ENCODE measurements at regions not wholly inside any gene's neighbourhood (a gene's known extent, or its start where the extent isn't known, plus 50 kb on each side); places are given as distances from the start of the nearest gene placed in this dataset.
"Not testable (repeated sequence)": the region's sequence is repeated elsewhere in the genome, so short reads cannot be mapped to it uniquely, and the experiment has no call there.

DNA sequence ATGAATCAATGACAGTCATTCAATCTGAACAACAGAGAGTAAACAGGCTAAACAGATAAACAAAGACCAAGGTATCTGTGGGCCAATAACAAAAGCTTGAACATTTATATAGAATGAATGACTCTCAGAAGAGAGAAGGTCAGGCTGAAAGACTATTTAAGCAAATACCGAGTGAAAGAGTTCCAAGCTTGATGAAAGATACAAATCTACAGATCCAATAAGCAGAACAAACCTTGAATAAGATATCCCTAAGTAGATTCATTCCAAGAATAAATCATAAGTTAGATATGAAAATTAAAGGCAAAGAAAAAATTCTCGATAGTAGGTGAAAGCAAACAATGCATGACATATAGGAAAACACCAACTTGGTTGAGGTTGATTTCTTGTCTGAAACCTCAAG, 376.4 kb upstream of the IGFBP3 start:
- DNase-seq (ENCODE audit: low read depth in 2 of 2), result no peak

DNA sequence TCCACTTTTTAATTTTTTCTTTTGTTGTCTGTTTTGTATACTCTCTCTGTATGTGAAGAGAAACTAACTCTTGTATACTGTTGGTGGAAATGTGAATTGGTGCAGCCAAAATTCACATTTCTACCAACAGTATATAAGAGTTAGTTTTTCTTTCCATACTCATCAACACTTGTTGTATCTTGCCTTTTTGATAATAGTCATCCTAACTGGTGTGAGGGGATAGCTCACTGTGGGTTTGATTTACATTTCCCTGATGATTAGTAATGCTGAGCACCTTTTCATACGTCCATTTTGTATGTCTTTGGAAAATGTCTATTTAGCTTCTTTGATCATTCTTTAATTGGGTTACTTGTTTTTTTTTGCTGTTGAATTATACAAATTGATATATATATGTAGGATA, 375.5 kb upstream of the IGFBP3 start:
- DNase-seq (ENCODE audit: low read depth in 2 of 2), result no peak

DNA sequence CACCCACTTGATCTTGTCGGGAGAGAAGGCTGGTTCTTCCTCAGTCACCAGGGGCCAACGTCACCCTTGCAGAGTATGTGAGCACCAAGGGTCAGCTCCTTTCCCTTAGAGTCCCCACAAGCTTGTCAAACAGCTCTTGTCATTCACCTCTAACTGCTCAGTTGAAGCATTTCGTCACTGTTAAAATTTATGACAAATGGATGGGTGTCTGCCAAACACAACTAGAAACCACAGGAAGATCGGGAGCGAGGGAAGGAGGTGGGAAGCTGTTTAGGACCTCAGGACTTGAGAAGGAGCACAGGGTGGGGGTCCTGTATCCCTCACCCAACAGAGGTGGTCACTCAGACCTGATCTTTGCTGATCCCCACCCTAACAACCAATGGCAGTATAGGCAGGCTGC, 373.3 kb upstream of the IGFBP3 start:
- DNase-seq (ENCODE audit: low read depth in 2 of 2), result no peak

DNA sequence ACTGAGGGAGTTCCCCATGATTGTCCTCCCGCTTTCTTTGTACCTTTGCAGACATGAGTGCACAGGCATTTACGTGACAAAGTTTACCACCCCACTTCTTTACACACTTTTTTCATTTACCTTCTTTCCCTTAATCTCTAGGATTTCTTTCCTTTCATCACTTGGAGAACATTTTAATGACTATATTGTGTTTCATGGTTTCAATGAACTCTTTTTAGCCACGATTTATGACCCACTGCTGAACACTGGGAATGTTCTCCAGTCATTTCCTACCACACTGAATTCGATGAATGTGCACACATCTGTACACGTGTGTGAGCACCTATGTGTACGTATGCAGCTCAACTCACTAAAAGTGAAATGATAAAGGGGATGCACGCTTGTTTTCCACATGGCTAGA, 371.7 kb upstream of the IGFBP3 start:
- DNase-seq (ENCODE audit: low read depth in 2 of 2), result no peak

DNA sequence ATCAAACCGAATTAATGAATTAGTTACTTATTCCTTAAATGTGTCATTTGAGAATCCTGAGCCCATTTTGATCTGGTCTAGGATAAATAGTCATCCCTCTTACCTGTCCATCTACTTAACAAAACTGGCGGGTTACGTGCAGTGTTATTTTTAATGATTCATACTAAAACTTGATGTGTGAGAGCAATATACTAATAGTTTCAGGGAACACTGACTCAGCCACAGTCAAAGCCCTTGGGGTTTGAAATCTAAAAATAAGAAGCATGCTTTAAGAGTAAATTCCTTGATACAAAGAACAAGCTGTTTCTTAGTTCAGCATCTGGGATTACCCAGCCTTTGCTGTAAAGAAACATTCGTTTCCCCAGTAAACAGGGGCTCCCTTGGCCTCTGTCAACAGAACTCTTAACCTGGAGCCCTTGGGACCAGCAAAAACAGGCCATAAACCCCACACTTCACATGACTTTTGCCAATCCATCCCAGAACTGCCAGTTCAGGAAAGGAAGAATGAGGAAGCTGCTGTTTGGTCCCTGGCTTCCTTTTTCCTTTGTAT, 370.6 kb upstream of the IGFBP3 start:
- no peak for DNase-seq (ENCODE audit: low read depth in 2 of 2)

DNA sequence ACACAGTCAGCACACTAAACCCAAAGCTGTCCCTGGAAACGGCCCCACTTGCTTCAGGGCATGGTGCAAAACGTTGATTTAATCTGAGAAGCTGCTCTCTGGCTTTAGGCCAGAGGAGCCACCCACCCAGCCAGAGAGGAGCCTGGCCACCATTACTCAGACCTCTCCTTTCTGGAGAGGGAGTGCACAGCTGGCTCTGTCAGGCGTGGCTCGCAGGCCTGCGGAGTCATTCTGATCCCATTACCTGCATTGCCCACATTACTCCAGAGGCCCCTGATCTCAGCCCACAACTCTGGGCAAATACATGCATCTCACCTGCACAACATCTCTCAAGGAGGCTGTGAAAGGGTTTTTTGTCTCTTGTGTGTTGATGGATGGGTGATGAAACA, 370.0 kb upstream of the IGFBP3 start:
- no peak for DNase-seq (ENCODE audit: low read depth in 2 of 2)

DNA sequence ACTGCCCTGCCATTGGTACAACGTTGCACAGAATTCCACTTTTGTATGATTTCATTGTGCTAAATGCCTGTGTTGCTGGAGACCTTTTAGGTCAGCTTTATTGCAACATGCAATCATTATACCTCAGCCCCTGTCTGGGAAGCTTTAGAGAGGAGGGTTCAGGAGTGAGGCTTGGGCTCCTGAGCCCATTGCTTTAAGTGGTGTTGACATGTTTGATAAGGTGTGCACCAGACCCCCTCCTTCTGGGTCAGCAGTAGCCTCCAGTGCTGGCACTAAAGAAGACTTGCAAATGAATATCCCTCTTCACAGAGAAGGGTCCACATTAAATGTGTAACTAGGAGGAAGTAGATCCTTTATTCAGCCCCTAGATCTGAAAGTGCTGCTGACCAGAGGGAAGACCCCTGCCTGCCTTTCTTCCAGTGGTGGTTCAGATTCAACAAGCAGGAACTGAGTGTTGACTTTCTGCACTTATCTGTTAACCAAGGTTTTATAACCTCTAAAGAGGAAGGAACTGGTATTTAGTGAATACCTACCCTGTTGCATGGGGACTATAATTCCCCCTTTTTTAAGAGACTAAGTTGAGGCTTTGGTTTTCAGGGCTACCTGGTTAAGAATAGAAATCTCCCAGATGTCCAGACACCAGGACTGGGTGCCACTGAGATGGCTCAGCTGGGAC, 369.4 kb upstream of the IGFBP3 start:
- no peak for DNase-seq (ENCODE audit: low read depth in 2 of 2)

DNA sequence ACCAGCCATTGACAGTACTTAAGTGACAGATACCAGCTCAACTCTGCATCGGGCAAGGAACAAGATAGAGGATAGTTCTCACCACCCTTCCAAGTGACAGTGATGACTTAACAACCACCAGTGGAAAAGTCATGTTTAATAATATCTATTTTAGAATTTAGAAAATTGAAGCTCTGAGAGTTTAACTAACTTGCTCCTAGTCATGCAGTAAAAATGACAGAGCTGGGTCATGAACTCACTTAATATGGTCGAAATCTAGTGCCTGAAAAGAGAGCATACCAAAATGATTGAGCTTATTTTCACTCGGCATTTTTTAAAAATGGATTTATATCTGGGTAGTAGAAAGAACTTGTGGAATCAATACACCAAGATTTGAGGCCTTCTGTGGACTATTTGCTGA, 367.8 kb upstream of the IGFBP3 start:
- DNase-seq (ENCODE audit: low read depth in 2 of 2), result no peak

DNA sequence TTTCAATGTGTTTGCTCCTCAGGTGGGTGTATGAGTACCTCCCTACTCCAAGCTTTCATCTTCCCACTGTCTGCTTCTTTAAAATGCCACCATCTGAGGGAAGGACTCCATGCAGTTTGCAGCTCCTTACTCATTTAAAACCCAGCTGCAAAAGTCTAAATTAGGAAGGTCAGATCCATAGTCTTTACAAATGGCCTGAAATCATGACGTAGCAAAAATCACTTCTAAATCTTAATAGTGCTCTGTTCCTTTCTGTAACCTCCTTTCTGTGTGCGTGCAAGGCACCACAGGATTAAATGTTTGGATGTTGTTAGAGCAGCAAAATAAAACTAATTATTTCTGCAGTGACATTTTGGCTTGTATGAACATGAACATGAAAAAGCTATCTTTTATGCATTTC, 366.9 kb upstream of the IGFBP3 start:
- DNase-seq (ENCODE audit: low read depth in 2 of 2), result no peak

DNA sequence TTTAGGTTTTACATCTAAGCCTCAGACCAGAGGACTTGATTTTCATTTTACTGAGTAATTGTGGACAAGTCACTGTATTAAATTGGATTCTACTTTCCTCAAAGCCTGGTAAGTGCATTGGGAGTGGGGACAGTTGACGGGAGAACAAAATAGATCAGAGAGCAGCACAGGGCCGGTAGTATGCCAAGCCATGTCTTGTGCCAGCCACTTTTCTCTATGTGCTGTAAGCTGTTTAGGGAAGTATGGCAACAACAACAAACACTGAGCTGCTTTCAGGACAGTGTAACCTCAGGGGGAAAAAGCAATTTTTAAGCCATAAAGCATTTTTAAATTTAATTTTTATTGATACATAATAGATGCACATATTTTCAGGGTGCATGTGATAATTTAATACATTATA, 365.9 kb upstream of the IGFBP3 start:
- no peak for DNase-seq (ENCODE audit: low read depth in 2 of 2)

DNA sequence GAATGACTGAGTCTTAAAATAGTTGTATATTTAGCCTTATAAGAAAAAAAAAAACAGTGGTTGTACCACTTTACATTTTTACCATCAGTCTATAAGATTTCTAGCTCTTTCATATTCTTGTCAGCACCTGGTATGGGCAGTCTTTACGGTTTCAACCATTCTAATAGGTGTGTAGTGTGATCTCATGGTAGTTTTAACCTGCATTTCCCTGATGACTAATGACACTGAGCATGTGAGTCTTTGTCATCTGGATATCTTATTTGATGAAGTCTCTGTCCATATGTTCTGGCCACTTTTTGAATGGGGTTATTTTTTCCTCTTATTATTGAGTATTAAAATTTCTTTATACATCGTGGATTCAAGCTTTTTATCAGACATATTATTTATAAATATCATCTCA, 365.3 kb upstream of the IGFBP3 start:
- DNase-seq (ENCODE audit: low read depth in 2 of 2), result no peak

DNA sequence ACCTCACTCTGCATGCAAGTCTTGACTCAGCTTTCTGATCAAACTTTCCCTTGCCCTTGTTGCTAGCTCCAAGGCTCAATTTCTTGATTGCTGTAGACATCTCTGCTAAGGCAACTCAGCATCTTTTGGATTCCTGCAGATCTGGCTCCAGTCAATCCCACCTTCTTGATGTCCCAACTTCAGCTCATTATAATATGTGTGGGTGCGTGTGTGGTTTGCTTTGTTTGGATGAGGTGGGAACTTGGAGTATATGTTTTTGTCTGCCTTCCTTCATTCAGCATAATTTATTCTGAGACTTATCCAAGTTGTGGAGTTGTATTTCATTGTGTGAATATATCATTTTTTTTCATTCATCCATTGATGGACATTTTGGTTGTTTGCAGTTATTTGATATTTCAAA, 364.8 kb upstream of the IGFBP3 start:
- no peak for DNase-seq (ENCODE audit: low read depth in 2 of 2)

DNA sequence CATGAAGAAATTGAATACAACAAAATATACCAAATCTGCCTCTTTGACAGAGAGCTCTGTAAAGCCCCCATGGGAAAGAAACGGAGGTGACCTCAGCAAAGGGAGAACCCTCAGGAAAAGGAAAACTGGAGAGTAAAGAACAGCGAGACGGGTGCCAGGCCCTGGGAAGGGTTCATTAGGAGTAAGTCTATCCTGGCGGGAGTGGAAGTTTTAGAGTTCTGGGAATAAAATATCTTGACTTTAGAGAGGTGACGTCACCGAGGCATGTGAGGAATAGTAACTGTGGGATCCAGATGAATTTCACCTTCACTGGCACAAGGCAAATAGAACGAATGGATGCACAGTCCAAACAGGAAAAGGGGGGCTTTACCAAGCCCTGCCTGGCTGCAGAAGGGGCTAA, 362.8 kb upstream of the IGFBP3 start:
- DNase-seq (ENCODE audit: low read depth in 2 of 2), result no peak

DNA sequence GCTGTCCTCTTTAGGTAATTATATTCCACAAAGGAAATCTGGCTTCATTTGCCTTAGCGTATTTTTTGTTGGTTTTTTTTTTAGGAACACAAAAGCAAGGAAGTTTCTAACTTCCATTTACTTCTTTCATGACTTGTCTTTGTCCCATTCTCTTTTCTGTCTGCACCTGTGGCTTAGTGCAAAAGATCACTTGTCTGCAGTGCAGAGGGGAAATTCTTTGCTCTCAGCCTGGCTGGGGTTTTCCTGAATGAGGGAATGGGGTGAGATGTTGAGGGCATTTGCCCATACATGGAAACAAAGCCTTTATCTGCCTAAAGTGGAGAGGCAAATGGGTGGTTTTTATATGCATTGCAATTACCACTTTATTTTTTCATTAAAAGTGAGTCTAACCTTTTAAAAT, 361.1 kb upstream of the IGFBP3 start:
- DNase-seq (ENCODE audit: low read depth in 2 of 2), result no peak

DNA sequence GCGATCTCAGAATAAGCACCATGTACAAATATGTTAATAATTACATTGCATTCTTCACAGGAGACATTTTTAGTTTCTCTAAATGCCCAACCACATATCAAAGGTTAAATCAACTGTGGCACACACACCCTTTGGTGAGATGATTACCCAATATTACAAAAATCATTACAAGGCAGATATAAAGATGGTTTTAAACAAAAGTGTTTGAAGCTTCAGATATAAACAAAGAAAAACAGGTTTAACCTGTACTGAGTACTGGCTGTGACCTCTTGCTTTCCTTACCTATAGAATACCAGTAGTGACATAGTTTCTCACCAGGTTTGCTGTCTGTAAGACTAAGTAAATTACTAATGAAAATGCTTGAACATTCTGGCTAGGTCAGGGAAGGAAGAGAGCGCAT, 360.0 kb upstream of the IGFBP3 start:
- DNase-seq (ENCODE audit: low read depth in 2 of 2), result no peak

DNA sequence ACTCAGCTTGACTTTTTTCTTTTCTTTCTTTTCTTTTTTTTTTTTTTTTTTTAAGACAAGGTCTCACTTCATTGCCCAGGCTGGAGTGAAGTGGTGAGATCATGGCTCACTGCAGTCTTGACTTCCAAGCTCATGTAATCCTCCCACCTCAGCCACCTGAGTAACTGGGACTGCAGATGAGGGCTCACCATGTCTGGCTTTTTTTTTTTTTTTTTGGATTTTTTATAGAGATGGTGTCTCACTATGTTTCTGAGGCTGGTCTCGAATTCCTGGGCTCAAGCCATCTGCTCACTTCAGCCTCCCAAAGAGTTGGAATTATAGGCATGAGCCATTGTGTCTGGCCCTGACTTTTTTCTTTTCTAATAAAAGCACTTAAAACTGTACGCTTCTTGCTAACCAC, 358.2 kb upstream of the IGFBP3 start:
- no peak for DNase-seq (ENCODE audit: low read depth in 2 of 2)

DNA sequence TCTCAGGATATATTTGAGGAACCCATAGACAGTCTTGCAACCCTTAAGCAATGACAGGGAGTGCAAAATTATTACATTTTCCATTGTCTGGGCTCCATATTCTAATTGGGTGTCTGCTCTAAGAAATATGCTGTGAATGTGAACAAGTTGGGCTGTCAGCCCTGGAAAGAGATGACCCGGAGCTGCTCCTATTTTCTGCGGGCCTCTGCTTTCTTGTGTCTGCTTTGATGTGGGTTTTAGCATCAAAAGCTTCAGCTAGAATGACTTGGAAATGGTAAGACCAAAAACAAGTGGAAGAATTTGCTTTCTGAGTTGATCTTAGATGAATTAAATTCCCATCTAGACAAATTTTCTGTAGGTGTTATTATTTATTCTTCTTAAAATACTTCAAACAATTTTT, 343.6 kb upstream of the IGFBP3 start:
- DNase-seq (ENCODE audit: low read depth in 2 of 2), result no peak

DNA sequence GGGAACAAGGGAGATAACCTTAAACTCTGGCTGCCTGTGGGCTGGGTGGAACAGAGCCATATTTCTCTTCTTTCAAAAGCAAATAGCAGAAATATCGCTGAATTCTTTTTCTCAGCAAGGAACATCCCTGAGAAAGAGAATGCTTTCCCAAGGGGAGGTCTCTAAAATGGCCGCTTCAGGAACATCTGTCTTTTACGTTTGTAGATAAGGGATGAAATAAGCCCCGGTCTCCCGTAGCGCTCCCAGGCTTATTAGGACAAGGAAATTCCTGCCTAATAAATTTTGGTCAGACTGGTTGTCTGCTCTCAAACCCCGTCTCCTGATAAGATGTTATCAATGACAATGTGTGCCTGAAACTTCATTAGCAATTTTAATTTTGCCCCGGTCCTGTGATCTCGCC, 340.6 kb upstream of the IGFBP3 start:
- DNase-seq (ENCODE audit: low read depth in 2 of 2), result not testable (repeated sequence)

DNA sequence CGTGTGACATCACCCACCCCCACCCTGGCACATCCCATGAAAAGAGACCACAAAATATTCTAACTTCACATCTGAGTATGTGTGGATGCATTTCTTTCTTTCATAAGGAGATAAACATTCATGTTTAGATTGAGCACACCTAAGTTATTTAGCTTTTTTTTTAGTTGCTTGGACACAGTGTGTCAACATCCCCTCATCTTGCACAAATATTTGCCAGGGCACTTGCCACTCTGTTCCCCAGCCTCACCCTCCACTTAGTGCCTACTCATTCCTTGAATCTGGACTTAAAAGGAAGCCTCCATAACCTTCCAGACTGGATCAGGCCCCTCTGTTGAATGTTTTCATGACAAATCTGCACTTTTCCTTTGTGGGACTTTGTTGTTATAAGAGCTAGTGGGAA, 338.9 kb upstream of the IGFBP3 start:
- no peak for DNase-seq (ENCODE audit: low read depth in 2 of 2)

DNA sequence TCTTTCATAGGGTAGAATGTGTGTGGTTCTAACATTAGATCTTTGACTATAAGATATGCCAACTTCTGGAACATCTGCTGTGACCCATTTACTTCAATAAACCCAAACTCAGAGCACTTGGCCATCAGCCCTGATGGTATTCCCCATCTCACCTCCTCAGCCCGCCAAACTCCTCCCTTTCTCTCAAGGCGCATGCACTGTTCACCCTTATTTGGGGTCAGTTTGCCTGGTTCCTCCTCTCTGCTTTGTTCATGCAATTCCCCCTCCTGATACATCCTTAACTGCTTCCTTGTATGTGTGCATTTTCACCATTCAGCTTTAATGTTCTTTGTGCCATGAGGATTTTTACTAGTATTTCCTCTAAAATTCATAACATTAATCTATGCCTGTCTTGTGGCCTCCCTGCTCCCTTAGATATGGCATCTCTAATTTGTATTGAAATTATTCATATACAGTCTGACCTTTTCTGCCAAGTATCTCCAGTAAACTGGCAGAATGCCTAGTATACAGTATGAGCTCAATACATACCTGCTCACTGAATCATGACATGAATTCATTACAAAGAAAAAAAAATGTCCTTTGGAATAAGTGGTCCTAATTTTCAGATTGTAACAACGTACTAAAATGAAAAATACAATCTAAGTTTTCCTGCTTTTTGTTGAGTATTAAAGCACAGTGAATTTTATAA, 336.8 kb upstream of the IGFBP3 start:
- no peak for DNase-seq (ENCODE audit: low read depth in 2 of 2)

DNA sequence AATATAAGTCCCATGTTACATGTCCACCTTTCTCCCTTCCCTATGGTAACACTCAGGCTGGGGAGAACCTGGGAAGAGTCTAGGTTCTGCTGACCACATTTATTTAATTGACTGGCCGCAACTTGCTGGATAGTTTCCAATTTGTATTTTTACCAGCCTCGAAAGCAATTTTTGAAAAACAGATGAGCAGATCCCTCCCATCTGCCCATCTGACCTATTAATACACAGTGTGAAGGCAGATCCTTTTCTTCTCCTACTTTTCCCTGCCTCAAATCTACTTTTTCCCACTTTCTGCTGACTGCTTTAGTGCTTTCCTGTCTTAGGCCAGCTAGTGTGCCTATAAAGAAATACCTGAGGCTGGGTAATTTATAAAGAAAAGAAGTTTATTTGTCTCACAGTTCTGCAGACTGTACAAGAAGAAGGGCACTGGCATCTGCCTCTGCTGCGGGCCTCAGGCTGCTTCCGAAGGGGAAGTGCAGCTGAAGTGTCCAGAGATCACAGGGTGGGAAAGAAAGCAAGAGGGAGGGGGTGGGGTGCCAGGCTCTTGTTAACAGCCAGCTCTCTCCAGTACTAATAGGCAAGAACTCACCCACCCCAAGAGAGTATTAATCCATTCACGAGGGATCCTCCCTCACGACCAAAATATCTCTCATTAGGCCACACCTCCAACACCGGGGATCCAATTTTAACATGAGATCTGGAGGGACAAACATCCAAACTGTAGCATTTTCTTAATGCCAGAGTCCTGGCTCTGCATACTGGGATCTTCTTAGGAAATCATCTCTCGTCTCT, 336.0 kb upstream of the IGFBP3 start:
- DNase-seq (ENCODE audit: low read depth in 2 of 2), result no peak

DNA sequence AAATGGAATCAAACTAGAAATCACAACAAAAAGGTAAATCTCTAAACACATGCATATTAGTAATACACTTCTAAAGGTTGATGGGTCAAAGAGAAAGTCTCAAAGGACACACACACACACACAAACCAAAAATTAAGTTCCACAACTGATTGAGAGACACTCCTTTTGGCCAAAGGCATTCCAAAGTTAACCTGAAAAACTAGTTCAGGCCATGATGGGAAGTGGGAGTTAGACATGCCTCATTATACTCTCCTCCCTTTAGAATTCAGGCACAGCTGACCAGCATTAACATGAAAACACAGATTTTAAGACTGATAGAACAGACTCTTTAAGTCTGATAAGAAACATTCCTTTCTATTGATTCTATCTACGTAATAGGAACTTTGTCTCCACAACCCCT, 332.4 kb upstream of the IGFBP3 start:
- no peak for DNase-seq (ENCODE audit: low read depth in 2 of 2)

DNA sequence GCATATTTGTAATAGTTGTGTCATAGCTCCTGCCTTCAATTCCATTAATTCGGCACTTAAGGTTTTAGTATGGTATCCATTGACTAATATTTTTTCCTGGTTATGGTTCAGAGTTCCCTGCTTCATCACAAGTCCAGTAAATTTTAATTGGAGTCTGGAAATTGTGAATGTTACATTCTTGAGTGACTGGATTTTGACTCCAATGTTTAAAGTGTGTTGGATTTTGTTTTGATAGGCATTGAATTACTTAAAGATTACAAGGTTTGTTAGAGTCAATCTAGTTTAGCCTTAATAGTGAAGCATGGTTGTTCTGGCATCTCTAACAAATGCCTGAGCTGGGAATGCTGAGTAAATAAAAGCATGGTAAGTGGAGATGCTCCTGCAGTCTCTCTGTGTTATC, 326.6 kb upstream of the IGFBP3 start:
- no peak for DNase-seq (ENCODE audit: low read depth in 2 of 2)

Measured in stimulated activated CD8-positive, alpha-beta memory T cell treated with anti-CD3 and anti-CD28 coated beads, Interleukin-15, amount 100 ng/mL, for 48 hours (primary cell).